ENCODE measurements at regions not wholly inside any gene's neighbourhood (a gene's known extent, or its start where the extent isn't known, plus 50 kb on each side); places are given as distances from the start of the nearest gene placed in this dataset.
"Not testable (repeated sequence)": the region's sequence is repeated elsewhere in the genome, so short reads cannot be mapped to it uniquely, and the experiment has no call there.

DNA sequence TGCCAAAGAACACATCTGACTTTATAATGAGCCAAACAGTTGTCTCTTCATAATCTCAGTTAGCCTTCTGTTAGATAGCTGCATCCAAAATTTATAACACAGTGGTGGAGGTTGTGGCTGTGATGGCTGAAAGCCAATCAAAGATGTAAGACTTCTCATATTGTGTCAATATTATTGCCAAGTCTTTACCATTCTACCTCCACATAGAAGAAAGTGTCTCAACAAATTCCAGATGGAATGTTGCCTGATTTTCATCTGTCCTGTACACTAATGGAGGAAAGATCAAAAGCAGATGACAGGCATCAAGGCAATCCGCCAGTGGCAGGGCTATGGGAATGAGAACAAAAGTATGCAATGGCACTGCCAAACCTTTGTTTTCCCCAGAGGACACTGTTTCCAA, 813.1 kb upstream of the NOVA1 start:
- no peak for DNase-seq

DNA sequence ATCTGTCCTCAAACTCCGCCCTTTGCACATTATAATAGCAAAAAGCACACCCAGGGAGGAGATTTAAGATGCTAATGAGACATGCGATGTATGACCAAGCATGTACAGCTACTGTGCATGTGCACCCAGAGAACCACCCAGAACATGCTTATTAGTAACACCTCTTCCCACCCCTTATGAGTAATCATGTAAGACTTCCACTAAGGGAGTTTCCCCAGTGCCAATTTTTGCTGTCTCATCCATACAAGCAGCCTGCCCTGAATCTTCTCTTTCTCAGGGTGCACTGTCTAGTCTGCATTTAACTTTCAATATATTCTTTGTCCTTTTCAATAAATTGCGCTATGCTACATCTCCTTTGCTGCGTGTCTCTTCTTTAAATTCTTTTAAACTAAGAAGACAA, 830.0 kb upstream of the NOVA1 start:
- DNase-seq = no peak

DNA sequence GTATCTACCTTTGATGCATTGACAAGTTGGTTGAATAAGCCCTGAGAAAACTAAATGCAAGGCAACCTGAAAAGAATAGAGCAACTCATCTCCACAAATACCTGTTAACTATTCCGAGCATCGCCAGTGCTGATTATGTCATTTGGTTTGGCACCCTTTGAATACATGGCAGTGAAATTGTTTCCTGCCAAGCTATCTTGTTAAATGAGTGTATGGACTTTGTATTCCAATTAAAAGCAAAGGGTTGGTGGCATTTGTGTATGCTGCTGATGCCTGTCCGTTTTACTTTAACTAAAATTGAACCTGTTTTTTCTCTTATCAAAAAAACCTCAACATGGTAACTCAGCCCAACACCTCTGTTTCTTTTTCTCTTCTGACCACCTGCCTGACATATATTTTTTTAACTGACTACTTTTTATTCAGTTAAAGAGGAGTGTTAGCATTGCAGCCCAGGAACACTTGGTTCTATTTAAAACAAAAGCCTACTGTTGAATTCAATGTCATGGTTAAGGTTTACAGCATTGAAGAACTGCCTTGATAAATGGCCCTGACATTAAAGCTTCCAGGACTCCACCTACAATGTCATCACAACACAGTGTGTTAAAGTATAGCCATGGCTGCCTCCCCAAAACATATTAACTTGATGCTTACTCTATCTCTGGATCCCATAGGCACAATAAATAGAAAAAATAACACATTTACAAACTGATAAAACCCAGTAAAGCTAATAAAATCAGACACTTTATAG, 838.3 kb upstream of the NOVA1 start:
- no peak for DNase-seq

DNA sequence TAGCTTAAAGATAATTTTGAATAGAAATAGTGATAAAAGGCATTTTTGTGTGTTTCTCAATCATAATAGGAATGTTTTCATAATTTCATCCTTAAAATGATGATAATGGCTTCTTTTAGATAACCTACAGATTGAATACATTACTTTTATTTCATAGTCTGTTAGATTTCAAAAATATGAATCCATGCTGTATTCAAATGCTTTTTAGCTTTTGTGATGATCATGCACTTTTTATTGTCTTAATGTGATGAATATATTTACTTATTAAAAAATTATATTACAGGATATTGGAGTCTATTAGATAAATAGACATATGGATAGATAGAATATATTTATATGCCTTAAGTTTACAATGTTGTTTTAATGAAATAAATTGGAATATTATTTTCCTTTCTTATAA, 886.8 kb upstream of the NOVA1 start:
- DNase-seq = no peak

DNA sequence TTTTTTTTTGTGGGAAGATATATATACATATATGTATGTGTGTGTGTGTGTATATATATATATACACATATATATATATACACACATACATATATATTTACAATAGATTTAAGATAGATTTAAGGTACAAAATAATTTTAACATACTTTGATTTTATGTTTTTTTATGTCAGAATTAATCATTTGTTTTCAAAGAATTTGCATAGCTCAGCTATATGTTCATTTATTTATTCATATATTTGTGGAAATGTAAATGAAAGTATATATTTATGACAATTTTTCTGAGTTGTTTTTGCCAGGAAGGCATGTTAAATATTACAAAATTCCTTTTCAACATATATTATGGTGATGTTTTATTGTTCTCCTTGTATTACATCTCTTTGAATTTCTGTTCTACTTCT, 887.4 kb upstream of the NOVA1 start:
- no peak for DNase-seq

DNA sequence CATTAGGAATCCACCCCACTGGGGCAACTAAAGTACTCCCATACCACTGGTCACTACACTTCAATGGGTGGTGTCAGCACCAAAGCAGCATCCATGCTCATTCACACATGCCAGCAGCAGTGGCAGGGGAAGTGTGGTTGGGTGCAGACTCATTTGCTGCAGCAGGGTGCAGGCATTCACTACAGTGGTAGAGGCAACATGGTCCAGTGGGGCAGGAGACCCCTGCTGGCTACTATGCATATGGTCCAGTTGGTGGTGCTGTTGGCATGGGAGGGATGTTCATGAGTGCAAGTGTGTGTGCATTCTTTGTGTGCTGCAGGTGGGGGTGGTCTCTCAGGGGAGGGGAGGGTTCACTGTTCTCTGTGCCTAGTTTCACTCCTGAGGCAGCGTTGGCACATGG, 908.4 kb upstream of the NOVA1 start:
- DNase-seq = no peak

DNA sequence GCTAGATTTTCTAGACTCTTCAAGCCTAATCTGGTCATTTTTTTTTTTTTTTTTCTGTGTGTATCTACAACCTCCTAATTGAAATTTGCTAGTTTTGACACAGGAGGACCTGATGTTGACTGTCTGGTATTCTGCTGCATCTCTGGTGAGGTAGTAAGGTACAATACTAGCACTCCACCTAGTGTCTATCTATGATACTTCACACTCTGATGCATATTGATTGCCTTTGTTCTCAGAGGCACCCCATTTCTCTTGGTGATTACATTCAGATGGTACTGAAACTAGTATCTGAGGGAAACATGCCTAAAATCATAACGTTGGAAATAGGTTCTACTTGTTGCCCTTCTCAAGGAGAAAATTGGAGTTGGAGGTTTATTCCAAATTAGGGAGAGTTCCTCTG, 930.5 kb upstream of the NOVA1 start:
- DNase-seq = no peak

DNA sequence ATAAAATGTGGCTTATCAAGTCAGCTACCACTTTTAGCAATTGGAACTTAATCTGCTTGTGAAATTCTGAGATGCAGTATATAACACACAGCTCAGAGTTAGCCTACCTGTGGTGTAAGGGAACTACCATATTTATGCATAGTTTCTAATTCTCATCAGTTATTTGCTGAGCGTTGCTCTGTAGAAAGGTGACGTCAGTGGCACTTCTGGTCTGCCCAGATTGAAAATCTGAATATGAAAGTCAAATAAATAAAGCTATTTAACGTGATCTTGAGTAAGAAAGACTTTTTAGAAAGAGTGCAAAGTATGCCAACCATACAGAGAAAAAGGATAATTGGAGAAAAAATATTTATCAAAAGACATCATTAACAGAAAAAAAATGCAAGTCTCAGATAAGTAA, 938.9 kb upstream of the NOVA1 start:
- no peak for DNase-seq

DNA sequence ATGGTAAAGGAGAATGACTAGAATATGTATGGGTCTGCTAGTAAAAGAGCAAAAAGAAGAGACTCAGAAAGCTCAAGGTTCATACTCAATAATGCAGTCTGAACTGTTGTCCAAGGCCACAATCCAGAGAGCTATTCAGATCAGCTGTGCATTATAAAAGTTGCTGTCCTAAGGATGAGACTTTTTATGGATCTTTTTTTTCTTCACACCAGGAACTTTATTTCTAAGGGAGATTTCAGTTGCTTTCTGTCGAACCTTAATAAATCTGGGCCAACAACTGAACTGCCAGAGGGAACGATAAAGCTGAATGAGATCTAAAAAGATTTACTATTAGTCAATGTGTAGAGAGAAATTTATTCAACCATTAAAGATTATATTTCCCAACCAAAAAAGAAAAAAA, 948.3 kb upstream of the NOVA1 start:
- no peak for DNase-seq

DNA sequence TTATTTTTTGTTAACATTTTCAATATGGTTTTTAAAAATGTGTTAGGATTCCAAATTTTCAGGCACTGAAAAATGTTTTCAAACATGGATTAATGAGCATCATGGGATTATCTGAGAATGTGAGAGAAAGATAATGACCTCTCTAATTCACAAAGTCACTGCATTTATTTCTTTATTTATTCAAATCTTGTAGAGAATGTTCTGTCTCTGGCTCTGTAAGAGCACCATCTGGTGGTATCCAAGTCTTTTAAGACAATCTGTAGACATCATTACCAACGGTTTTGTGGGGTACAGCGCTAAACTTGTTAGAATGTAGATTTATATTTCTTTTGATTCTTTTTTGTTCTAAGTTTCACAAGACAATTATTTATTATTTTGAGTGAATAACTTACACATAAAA, 956.0 kb upstream of the NOVA1 start:
- no peak for DNase-seq

DNA sequence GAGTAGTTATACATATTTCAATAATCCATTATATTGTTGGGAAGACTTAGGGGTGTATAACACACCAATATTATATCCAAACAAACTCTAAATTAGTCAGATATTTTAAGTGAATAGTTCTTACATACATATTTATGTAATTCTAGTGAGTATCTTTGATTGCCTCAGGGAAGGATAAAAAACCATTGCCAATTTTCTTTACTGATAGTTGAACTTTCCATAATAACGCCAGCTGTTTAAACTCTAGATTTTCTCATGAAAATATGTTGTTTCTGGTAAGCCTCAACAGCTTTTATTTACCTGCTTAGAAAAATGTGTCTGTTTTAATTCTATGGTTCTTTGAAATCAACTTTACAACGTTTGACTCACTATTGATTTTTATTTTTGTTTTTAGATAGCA, 959.6 kb upstream of the NOVA1 start:
- DNase-seq = no peak

DNA sequence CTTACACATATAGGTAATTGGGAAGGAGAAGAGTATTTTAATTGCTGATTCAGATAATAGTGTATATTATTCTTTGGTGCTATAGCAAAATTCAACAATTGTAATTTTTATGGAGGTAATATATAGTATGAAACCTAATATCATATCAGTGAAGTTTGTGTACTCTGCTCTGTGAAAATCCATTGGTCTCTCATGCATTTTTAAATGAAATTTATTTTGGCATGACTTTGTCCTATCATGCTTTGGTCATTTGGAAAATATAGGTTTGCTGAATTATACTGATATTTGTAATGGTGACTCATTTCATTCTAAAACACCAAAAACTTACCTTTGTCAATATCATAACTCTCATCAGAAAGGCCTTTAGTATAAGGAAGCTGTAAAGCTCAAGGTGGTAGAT, 962.0 kb upstream of the NOVA1 start:
- no peak for DNase-seq

DNA sequence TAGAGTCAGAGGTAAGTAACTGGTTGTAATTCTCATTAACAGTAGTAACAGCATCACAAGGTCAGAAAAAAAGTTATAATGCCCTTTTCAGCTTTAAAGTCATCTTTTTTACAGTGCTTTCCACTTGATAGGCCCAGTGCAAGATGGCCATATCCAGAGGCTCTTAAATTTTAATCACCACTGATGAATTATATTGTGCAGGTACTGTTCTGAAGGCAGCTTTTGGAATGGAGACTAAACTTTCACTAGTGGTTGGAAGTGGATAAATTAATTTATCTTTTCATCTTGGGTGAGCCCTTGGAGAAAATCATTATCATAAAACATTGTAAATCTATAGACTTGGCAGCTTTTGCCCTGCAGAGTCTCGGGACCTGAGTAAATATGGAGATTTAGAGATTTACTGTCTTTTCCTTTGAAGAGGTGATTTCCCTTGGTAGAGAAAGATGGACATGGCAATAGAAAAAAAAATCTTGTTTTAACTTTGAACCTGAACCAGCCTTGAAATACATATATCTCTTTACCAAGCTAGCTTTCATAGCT, 969.1 kb upstream of the NOVA1 start:
- no peak for DNase-seq

DNA sequence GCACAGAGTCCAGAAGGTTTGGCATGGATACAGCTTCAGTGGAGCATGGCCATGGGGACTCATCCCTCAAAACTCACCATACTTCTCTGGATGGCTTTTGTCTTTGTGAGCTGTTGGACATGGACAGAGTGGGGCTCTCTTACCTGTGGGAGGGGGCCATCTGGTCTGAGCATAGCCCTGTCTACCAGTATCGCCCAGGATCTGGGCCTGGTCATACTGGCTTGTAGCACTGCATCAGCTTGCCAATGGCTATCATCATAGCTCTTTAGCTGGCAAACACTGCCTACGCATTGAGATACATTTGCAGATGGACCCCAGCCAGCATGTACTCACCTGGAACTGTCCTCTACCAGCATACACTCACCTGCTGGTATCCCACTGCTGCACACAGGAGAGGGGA, 975.2 kb upstream of the NOVA1 start:
- DNase-seq = no peak

DNA sequence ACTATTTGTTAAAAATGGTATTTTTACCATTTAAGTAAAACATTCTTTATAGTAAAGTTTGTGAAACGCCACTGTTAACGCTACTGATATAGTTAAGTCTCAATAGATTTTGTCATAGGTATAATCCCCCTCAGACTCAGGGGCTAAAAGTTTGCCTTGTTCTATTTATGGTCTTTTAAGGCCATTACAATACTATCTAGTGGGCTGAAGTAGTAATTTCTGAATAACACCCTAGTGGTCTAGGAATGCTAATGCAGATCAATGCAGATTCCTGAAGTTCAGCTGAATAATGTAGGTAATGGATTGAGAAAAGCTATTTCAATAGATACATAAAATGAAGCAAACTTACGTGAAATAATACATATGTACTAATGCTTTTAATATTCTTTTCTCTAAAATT, 989.3 kb upstream of the NOVA1 start:
- no peak for DNase-seq

DNA sequence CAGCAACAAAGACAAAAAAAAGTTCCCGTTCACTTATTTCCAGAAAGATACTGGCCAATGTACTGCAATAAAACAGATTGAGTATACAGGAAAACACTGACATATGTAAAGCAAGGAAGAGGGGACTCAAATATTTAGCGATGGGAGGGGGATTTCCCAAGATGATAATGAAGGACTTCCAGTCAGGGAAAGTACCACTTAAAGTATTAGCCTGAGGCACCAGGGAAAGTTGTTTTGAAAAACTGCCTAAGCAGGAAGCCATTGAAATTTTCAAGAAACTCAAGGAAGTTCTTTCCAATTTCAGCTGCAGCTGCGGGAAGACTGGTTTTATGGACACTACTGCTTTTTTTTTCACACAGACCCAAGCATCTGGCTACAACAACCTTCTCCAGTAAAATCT, 1007.4 kb upstream of the NOVA1 start:
- DNase-seq = no peak

DNA sequence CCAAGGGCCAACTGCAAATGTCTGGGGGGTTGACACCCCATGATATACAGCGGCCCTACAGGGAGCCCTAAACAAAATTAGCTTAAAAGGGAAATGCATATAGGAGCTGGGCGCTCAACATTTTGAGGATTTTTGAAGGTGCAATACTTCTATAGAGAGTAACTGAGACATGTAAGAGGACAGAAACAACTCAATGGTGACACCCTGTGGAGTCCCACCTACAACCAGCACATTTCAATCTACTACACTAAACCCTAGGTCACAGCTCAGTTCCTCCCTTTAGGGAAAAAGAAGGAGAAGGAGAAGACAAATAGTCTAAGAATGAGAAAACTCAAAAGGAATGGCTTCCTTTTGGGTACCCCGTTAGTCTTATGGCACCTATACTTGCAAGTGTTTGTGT, 1010.5 kb upstream of the NOVA1 start:
- no peak for DNase-seq

DNA sequence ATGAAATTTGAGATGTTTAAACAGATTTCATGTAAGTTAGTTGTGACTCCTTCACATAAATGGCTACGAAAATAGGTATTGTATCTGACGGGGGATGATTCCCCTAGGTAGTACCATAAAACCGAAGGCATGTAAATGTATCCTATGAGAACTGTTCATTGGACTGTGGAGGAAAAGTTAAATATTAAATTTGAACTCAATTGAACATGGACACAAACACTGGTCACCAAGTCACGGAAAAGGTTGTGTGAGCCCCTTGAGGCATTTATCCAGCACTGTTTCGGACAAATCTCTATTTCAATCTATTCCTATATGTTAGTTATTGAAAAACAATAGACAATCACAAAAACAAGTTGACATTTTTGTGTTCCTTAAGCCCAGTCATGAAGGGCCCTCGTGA, 1014.3 kb upstream of the NOVA1 start:
- DNase-seq = no peak

DNA sequence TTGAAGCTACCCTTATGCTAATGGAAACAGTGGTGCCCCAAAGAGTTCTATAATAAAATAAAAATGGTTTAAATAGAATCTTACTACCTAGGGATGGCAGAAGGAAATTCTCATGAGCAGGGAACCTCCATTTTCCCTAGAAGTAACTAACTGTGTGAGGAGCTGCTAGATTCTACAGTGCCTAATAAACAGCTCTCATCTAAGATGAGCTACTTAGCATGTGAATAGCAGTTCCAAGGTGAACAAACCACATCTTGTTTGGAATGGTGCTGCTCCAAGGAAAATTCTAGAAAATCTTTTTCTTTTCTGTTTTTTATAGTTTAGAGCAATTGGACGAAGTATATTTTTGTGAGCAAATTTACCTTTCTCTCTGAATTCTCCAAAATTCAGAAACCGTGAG, 1015.3 kb upstream of the NOVA1 start:
- no peak for DNase-seq

DNA sequence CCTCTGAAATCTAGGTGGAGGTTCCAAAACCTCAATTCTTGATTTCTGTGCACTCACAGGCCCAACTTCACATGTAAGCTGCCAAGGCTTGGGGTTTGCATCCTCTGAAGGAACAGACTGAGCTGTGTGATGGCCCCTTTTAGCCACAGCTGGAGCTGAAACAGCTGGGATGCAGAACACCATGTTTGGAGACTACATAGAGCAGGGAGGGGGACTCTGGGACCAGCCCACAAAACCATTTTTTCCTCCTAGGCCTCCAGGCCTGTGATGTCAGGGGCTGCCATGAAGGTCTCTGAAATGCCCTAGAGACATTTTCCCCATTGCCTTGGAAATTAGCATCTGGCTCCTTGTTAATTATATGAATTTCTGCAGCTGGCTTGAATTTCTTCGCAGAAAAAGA, 1025.9 kb upstream of the NOVA1 start:
- DNase-seq = no peak

DNA sequence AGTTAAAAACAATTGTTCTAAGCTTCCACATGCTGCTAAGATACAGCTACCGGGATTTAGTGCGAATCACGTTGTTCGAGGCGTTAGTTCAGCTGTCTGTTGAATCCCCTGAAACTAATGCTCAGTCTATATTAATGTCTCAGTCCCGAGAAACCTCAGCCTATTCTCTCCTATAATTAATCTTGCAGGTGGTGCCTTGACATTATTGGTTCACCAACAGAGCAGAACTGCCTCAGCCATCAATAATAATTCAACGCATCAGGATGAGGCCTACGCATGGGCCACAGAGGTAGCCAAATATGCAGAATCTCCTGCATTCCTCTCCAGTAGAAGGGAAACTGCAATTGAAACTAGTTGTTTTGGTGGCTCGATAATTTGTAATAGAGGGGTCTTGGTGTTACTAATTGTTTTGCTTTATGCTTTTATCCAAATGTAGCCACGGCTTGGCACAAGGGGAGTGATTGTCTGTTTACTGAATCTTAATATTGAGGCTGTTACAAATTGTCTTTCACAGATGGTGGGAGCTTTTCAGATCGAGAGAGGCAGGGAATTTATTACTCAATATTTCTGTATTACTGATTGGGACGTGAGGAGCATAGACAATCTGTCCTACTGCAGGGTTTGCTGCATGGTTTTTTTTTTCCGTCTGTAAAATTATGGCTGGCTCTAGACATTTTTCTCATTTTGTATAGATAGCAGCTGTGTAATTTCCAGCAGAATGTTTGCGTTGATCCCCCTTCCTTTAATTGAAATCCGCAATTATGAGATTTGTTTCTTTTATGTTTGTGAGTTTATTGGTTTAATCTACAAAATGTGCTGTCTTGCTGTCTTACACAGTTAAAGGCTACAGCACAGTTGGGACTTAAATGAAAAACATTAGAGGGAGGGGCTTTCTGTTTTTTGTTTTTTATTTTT, 1036.5 kb upstream of the NOVA1 start:
- no peak for DNase-seq

DNA sequence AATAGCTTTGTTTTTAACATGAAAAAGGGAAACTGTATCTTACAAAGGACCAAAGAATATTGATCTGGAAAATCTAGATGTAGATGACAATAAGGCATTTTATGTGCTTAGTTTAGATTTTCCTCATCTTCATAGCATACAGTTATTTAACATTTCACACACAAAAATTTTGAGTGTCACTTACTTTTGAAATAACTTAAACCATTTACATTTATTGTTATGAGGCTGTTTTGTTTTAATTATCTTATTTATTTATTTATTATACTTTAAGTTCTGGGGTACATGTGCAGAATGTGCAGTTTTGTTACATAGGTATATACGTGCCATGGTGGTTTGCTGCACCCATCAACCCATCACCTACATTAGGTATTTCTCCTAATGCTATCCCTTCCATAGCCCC, 1042.9 kb upstream of the NOVA1 start:
- DNase-seq = not testable (repeated sequence)

DNA sequence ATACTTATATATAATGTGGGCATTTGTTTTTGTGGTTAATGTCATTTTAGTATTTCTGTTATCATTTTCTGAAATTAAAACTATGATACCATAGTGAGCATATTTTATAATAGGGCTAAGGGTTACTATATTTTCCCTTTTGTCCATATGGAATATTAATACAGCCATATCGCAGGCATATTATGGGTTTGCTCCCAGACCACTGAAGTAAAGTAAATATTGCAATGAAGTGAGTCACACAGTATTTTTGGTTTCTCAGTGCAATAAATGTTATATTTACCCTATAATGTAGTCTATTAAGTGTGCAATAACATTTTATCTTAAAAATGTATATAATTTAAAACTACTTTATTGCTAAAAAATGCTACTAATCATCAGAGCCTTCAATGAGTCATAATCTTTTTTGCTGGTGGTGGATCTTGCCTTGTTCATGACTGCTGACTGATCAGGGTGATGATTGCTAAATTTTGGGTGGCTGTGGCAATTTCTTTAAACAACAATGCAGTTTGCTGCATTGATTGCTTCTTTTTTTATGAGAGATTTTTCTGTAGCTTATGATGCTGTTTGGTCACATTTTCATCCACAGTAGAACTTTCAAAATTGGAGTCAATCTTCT, 1044.5 kb upstream of the NOVA1 start:
- DNase-seq = no peak

DNA sequence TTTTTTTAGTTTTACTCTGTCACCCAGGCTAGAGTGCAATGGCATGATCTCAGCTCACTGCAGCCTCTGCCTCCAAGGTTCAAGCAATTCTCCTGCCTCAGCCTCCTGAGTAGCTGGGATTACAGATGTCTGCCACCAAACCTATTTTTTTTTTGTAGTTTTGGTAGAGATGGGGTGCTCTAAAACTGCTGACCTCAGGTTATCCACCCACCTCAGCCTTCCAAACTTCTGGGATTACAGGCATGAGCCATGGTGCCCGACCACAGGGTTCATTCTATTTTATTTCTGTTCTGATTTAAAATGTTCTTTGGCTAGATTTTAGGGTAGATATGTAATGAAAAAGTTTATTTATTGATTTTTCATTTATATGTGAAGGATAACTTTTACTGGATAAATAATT, 1062.8 kb upstream of the NOVA1 start:
- DNase-seq = no peak
